NCI-H82 treated with DMSO at 0.1 percent for 48 hours (cell line): ENCODE measurements at regions not wholly inside any gene's neighbourhood (a gene's known extent, or its start where the extent isn't known, plus 50 kb on each side); places are given as distances from the start of the nearest gene placed in this dataset.

Source experiments
- DNase-seq: peaks from one replicate; lab custom pipeline; 2025; ENCODE audit not compliant: unreplicated experiment; lab: John Stamatoyannopoulos, UW

- no peak for DNase-seq
Observed at GRCh38 chr3:65233561-65233960, 545.8 kb upstream of the ADAMTS9 start.

GRCh38 chr3:65231544-65231943 is 543.7 kb upstream of the ADAMTS9 start:
- no peak for DNase-seq

GRCh38 chr3:65230261-65231139 is 542.7 kb upstream of the ADAMTS9 start:
- DNase-seq: no peak

GRCh38 chr3:65226287-65226686 is 538.5 kb upstream of the ADAMTS9 start:
- no peak for DNase-seq

DNA sequence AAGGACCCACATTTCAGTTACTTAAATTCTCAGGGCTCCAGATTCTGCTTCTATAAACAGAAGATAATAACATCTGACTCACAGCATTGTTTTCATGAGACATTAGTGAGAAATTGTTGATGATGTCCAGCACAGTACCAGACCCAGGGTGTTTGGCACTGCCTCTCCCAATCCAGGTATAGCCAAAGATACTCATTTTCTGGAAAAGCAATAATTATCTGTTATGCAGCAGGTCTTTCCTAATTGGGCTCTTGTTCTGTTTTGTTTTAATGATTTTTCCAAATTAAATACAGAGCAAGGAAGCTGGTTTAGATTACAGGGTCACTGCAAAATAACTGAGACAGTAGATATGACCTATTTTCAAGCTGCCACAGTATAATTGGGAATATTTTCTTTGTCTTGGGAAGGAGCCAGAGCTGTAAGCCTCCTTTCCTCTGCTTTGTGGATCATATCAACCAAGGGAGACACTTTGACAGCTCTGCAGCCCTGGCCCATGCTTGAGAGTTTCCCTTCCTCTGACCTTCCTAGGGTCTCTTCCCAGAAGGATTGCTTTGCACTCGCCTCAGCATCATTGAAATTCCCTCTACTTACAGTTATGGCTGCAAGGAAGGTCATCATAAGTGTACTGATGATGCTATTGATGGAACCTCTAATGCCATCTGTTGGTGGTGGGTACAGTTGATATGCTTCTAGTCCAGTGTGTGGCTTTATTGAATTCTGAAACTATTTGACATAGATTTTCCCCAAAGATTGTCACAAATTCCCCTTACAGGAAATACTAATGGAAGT is 522.4 kb upstream of the ADAMTS9 start:
- no peak for DNase-seq

DNA sequence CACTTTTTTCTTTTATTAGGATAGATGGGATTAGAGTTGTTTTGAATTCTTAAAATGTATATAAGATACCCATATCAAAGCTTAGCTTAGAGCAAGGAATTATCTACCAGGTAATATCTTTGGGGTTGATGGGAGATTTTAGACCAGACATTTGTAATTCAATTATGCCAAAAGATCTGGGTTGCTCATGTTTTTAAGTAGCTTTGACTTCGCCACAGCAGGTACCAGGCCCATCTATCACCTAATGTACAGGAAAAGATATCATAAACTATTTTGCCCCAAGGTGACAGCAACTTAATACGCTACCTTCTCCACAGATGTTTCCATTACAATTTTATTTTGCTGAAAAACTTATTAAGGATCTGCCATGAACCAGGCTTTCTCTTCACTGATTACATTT is 514.6 kb upstream of the ADAMTS9 start:
- no peak for DNase-seq

DNA sequence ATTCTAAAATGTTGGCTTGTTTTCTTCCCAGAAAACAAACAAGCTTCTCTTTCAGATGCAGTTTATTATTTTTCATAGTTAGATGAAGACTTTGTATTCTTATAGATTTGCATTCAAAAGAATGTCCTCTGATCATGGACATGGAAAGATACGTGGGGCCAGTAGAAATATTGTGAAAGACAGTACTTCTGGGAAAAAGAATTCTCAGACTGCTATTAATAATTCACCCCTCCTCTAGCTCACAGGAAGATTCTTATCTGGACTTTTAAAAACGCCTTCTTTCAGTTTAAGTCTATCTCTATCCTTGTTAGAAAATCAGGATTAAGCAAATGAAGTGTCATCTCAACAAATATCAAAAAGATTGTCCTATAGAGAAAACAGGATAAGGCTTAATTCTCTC is 514.1 kb upstream of the ADAMTS9 start:
- DNase-seq: no peak

- DNase-seq: no peak
Observed at GRCh38 chr3:65200310-65200970, 512.6 kb upstream of the ADAMTS9 start.

DNA sequence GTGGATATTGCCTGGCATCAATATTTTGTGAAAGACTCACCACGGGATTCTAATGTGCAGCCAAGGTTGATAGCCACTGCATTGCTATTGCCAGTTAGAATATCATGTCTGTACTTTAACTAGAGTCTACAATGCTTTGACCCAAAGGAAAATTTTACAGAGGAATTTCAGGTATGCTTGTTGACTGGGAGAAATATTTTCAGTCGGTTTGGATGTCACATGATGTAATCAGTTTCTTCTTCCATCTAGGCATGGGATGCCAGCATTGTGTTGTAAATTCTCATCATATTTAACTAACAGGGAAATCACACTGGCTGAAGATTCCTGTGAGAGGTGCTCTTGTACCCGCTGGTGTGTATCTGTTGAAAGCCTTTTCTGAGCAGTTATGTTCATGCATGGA is 508.9 kb upstream of the ADAMTS9 start:
- DNase-seq: no peak

GRCh38 chr3:65195211-65196006 is 507.6 kb upstream of the ADAMTS9 start:
- no peak for DNase-seq

- peak; percentile 39 for DNase-seq
Observed at GRCh38 chr3:65194744-65195143, 506.9 kb upstream of the ADAMTS9 start.

- no peak for DNase-seq
Observed at GRCh38 chr3:65194047-65194714, 506.4 kb upstream of the ADAMTS9 start.

DNA sequence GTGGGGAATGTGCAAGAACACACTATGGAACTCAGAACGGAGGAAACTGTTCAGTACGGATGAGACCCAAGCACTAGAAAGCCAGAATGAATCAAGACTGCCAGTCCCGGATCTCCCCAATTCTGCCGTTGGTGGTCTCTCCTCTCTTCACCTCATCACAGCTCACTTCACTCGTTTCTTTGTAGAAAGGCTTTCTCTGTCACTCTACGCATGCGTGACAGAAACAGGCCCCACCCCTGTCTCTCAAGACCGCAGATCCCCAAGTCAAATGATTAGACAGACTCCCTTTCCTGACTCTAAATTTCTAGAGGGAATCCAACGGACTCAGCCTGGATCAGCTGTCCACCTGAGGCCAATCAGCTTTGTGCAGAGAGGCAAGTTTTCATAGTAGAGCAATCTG is 505.7 kb upstream of the ADAMTS9 start:
- no peak for DNase-seq

- DNase-seq: no peak
Observed at GRCh38 chr3:65190111-65190510, 502.3 kb upstream of the ADAMTS9 start.

DNA sequence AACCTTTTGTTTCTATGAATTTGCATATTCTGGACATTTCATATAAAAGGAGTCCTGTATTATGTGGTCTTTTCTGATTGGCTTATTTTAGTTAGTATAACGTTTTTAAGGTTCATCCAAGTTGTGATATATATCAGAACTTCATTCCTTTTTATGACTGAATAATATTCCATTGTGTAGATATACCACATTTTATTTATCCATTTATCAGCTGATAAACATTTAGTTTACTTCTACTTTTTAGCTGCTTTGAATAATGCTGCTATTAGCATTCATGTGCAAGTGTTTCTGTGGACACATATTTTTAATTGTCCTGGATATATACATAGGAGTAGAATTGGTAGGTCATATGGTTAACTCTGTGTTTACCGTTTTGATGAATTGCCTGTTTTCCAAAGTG is 498.5 kb upstream of the ADAMTS9 start:
- no peak for DNase-seq

- DNase-seq: no peak
Observed at GRCh38 chr3:65182682-65183081, 494.9 kb upstream of the ADAMTS9 start.

GRCh38 chr3:65182085-65182484 is 494.3 kb upstream of the ADAMTS9 start:
- no peak for DNase-seq

DNA sequence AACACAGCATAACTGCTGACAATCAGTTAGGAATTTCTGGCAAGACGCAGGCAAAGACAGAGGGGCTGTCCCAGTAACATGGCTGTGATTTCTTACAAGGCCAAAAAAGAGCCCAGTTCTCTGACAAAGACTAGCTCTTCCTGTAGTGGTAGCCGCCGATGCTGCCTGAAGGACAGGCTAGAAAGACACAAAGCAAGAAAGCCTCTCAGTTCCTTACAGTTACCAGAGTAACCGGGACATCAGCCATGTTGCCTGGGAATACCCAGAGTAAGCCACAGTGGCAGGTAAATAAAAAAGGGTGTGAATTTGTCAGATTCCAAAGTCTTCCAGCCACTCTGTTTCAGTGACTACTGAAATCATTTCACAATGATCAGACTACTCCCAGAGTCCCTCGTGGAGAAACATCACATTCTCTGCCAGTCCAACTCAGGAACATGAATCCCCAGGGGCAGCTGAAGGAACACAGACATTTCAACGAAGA is 493.6 kb upstream of the ADAMTS9 start:
- no peak for DNase-seq

GRCh38 chr3:65178703-65179102 is 490.9 kb upstream of the ADAMTS9 start:
- no peak for DNase-seq

DNA sequence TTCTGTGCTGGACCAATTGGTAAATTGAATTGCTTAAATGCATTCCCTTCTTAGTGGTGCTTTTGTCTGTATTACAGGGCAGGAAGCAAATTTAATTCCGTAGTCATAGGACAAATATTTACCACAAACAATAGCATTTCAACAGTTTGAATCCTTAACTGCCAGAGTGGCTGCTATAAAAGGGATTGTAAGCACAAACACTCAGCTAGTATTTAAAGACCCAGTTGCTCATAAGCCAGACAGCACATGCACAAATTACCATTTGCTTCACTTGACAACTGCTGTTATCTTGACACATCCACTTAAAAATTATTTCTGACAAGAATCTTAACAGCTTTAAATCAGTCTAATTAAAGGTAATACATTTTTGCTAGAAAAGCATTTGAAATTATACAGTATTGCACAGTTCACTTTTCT is 490.2 kb upstream of the ADAMTS9 start:
- DNase-seq: no peak
